Fibroblast of skin of back (primary cell): ENCODE measurements at regions not wholly inside any gene's neighbourhood (a gene's known extent, or its start where the extent isn't known, plus 50 kb on each side); places are given as distances from the start of the nearest gene placed in this dataset.

ENCODE experiments used
- DNase-seq: peaks from one replicate; pipeline ENCODE4 v3.0.0-alpha.2; 2013

- no peak for DNase-seq
Observed at GRCh38 chr10:4136121-4136520, 351.1 kb upstream of the KLF6 start.

DNA sequence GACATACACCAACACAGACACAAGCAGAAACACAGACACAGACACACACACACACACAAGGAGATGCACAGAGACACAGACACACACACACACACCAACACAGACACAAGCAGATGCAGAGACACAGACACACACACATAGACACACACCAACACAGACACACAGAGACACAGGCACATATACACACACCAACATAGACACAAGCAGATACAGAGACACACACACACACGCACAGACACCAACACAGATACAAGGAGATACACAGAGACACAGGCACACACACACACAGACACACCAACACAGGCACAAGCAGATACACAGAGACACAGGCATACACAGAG, 347.2 kb upstream of the KLF6 start:
- no peak for DNase-seq

DNA sequence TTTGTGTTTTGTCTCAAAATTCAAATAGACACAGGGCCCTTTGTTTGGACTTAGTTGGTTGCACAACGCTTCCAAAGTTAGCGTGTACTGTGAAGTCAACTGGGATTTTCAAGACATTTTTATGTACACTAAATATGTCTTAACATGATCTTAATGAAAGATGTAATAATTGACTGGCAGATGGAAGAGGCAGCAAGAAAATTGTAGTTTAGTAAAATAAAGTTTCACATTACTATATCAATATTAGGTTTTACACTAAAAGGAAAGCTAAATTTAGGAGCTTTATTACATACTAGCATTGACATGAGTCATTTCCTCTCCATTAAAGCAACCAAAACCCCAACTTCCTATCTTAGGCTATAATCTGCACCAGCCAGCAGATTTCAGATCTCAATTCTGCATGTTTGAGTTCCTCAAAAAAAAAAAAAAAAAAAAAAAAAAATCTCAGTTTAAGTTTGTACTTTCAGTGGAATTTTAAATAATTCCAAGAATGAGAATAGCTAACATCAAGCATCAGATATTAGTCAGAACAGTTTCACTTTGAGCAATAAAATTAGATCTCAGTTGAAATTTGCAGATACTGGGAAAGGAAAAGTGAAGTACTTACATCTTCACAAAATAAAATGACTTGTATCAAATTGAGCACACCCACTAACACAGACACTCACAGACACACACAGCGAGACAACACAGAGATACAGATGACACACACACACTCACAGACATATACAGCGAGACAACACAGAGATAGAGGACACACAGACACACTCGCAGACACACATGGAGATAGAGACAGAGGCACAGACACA, 346.6 kb upstream of the KLF6 start:
- peak; percentile 96 for DNase-seq

DNA sequence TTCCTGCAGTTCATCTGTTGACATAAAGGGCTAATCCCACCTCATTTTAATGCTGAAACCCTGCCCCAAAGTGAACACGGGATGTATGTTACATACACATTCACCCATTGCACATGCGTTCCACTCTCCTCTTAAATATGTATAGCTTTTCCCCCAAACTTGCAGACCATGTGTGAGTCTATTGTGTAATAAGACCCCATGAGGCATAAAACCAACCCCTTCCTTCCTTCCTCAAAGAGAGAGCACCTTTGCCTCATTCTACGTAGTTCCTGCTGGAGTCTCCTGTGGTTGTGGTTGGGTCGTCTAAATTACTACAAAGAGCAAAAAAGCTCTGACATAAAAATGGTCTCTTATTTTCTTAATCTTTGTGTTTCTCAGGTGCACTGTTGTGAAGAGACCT, 345.7 kb upstream of the KLF6 start:
- no peak for DNase-seq

DNA sequence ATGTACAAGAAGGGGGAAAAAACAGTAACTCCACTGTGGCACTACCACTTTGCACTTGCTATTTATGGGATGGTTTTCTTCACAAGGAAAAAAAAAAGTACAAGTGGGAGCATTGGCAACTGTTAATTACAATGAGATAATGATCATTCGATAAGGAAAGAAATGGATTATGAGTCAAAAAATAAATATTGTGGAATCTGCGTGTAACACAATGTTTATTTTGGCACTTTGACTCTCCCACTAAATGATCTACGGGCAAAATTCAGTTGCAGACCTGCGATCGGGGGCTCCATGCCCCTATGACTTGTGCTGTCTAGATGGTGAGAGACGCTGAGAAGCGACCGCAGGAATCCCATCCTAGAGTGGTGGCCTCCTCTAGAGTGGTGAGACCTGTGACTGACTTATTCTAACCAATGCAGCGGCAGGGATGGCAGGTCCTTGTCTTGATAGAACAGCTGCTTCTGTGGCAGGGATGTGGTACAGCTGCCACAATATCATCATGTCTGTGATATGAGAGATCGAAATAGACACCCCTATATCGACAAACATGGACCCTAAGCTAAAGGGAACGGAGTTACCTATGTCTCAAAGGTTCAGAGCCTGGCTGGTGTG, 345.0 kb upstream of the KLF6 start:
- no peak for DNase-seq

DNA sequence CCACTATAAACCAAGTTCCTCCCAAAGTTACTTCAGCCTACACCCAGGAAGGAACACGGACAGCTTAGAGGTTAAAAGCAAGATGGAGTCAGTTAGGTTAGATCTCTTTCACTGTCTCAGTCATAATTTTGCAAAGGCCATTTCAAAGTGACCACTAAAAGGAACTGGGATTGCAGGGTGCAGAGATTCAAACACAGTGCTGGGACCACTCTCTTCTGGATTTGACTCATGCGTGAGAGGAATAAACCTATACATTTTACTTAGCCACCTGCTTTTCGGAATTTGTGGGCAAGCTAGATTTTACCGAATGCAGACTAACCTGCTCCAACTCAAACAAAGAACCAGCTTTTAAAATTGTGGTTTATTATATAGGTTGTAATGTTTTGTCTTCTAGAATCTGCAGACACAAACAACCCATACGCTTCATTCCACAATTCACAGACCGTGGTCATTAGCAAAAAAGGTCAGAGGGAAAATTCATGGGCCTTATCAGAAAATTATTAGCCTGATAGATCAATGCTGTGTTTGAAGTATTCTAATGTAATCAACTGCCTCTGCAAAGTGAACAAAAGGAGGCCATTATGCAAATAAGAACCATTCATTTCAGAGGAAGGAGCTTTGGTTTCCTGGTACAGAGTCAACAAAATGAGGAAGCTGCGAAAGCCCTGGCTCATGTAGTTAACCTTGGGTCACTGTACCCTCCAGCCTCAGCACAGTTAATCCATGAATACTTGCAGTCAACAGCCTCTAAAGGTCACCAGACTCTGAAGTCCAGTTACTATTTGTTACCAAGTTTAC, 342.7 kb upstream of the KLF6 start:
- no peak for DNase-seq

- DNase-seq = no peak
Observed at GRCh38 chr10:4125776-4126175, 340.8 kb upstream of the KLF6 start.

DNA sequence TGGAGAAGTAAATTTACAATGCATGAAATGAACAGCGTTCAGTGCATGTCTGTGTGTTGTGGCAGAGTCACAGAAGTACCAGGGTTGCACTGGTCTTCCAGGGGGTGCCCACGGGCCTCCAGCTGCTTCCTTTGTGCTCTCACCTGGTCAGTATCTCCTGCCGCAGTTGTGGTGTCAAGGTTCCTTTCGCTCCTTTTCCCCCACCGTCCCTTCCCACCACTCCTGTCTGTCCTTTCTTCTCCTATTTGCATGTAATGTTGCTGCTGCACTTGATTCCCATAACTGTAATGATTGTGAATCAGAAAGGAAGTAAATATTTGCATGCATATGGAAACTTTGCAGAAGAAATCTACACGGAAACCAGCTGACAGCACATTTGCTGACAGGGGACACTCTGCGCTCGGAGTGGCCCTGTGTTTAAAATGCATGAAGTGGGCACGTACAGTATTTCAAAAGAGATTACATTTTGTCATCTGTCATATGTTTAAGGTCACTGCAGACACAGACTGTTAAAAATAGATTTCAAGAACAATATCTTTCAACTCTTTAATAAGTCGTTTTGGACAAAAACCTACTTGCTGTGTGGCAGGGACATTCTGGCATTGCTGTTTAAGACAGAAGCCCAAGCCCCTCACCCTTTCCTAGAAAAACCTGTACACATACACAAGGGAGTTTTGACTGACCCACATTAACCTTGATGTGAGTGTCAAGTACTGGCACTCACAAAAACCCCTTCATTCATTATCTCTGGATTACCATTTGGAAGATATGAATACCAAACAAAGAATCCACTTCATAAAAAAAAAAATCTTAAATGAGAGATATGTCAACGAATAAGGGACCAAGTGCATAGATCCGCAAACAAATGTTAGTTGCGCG, 336.7 kb upstream of the KLF6 start:
- no peak for DNase-seq

DNA sequence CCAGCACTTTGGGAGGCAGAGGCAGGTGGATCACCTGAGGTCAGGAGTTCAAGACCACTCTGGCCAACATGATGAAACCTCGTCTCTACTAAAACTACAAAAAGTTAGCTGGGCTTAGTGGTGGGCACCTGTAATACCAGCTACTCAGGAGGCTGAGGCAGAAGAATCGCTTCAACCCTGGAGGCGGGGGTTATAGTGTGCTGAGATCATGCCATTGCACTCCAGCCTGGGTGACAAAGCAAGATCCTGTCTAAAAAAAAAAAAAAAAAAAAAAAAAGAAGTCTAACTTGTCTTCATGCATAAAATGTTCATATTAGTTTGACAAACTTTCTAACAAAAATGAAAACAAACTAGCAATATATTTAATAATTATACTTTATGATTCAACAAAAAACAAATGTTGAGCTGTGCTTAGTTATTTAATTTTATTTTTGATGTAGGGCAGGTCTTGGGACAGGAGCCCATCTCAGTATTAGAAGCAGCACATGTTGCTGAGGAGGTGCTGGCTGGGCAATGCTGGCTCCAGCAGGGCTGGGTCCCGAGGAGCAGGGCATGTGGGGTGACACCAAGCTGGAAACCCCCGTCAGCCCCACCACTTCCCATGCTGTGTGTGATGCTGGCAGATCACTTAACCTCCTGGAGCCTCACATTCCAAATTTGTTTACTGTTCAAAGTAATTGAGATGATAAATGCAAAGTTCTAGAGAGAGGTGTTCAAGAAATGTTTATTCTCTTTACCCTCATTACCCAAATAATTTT, 335.3 kb upstream of the KLF6 start:
- no peak for DNase-seq

DNA sequence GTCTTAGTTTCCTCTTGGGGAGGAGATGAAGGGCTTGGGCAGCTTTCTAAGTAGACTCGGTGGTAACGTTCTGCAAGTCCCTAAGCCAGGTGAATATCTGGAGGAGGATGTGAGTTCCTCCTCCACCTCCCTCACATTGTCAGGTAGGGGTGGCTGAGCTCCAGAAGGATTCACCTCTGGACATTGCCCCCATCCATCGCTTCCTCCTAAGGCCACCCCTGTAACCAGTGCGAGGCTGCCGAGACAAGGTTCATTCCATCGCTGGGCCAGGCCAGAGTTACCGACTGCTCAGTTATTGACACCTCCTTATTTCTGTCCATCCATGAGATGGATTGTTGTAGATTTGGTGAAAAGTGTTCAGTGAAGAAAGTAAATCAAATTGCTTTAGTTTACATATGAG, 334.1 kb upstream of the KLF6 start:
- no peak for DNase-seq

DNA sequence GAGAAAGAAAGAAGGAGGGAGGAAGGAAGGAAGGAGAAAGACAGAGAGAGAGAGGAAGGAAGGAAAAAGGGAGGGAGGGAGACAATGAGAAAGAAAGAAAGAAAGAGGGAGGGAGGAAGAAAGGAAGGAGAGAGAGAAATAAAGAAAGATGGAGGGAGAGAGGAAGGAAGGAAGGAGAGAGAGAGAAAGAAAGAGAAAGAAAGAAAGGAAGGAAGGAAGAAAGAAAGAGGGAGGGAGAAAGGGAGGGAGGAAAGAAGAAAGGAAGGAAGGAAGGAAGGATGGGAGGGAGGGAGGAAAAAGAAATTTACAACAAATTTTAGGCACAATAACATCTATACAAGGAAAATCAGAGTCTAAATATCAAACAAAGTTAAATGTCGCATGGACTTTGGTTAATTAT, 332.6 kb upstream of the KLF6 start:
- DNase-seq = no peak

DNA sequence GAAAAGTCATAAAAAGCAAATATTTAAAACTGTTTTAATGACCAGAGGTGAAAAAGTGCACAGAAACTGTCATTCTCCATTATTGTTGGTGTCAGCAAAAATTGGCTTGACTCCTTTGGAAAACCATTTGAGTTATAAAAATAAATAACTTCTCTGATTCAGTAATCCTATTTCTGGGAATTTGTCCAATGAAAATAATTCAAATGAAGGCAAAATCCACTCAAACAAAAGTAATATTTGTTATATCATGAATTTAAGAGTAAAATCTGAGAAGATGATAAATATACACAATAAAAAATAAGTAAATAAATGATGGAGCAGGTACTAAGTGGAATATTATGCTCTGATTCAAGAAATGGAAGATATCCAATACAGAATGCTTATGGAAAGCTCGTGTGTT, 326.6 kb upstream of the KLF6 start:
- DNase-seq = peak; percentile 65

DNA sequence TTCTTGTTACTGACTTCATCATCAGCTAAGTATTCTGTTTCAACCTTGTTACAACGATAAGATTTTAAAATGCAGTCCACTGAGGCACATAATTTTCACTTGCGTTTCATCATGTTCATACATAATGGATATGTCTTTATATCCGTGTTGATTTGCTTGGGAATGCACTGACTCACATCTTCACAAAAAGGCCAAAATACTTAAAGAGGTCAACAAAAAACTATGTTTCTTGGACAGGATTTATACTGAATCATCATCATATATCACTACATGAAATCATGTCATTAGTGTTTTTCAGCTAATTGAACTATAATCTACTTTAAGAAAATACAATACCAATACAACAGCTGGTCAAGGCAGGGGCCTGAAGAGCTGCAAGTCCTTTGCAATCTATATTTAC, 324.5 kb upstream of the KLF6 start:
- DNase-seq = peak; percentile 73

DNA sequence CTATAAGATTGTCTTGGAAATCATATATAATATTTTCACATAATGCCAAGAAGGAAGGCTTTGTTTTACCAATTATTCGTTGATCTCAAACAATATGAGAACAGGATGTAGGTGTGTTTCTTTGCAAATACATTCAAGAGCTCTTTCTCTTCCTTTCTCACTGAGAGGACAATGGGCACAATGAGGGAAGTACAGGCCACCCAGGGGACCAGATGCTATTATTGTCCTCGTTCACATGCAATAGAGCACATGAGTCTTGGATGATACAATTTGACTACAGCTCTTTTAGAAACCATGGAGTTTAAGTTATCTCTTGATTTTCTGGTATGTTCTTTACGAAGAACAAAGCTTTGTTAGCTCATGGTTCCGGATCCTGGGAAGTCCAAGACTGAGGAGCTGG, 323.7 kb upstream of the KLF6 start:
- no peak for DNase-seq

GRCh38 chr10:4107285-4107851, 322.4 kb upstream of the KLF6 start:
- no peak for DNase-seq

GRCh38 chr10:4103603-4104002, 318.6 kb upstream of the KLF6 start:
- no peak for DNase-seq

DNA sequence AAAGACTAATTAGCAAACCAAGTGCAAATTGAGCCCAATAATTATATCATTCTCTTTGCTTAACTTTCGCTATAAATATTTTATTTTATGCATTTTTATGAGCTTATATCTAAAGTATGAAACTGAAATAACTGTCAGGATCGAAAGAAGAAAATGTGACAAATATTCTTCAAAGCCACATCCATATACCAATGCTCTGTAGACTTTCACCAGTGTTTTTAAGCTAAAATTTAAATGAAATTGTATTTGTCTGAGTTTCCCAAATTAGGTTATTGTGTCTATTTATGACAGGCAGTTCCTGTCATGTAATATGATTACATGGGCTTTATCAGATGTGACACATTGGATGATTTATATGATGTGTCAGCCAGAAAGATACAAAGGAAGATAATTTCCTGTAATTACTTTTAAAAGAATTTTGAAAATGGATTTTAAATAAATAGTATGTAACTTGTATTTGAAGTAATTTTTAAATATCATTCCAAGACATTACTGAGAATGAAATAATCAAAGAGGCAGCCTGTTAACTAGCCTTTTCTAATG, 317.9 kb upstream of the KLF6 start:
- peak; percentile 35 for DNase-seq

GRCh38 chr10:4101918-4102654, 317.1 kb upstream of the KLF6 start:
- no peak for DNase-seq

DNA sequence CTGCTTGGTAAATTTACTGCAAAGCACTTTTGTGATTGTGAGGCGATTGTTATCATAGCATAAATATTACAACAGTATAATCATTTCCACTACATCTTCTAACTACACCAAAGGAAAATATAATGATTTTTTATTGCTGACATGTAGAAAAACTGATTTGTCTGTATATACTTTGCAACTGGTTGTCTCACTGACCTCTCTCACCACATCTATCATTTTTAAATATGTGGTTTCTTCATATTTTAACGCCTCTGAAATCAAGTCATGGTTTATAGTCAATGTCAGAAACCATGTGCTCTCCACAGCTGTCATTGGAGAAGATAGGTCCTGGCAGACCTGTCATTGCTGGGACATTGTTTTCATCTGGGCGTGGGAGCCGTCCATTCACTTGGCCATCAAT, 315.4 kb upstream of the KLF6 start:
- no peak for DNase-seq

DNA sequence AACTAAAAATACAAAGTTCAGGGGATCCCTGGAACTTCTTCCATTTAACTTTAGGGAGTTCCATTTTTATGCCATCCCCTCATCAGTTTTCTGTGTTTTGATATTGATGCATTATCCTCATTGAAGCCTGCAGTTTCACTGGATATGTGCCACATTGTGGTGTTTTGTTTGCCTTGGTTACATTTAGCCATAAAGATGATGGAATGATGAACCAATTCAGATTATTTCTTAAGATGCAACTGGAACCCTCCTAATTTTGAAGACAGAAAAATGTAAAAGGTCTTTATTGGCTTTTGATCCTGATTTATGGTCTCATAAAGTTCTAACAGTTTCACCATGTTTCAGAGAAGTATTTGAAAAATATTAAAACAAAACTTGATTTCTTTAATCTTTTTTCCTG, 314.2 kb upstream of the KLF6 start:
- no peak for DNase-seq
